KMS-11 (cell line): ENCODE measurements at regions not wholly inside any gene's neighbourhood (a gene's known extent, or its start where the extent isn't known, plus 50 kb on each side); places are given as distances from the start of the nearest gene placed in this dataset.

Experiments
- H2AFZ ChIP-seq: fragments of 200-600 bp; sonication (generic); 2 replicates; pipeline ENCODE4 v1.6.1; 2016; ENCODE audit warnings: antibody characterized with exemption, mixed run types, low read depth
- H3K27ac ChIP-seq: fragments of 200-600 bp; sonication (generic); 2 replicates; pipeline ENCODE4 v1.6.1; 2016; ENCODE audit warnings: mild to moderate bottlenecking, mixed run types
- H3K27me3 ChIP-seq: fragments of 200-600 bp; sonication (generic); 2 replicates; pipeline ENCODE4 v1.6.1; 2017; ENCODE audit warnings: mild to moderate bottlenecking, low read depth, mixed run types, moderate library complexity; ENCODE audit not compliant: insufficient read depth
- H3K36me3 ChIP-seq: fragments of 200-600 bp; sonication (generic); 2 replicates; pipeline ENCODE4 v1.6.1; 2017; ENCODE audit warnings: mild to moderate bottlenecking, mixed run types; ENCODE audit not compliant: insufficient read depth
- H3K4me1 ChIP-seq: fragments of 200-600 bp; sonication (generic); 2 replicates; pipeline ENCODE4 v1.6.1; 2016; ENCODE audit warnings: mild to moderate bottlenecking, low read depth, mixed run types; ENCODE audit not compliant: poor library complexity, severe bottlenecking
- H3K4me2 ChIP-seq: fragments of 200-600 bp; sonication (generic); 2 replicates; pipeline ENCODE4 v1.7.0; 2016; ENCODE audit warnings: mild to moderate bottlenecking, mixed run types
- H3K4me3 ChIP-seq: fragments of 200-600 bp; sonication (generic); IDR thresholded peaks from 2 replicates; pipeline ENCODE4 v1.6.1; 2017; ENCODE audit warnings: low read depth, low read length, mixed read lengths; ENCODE audit not compliant: insufficient read depth
- H3K79me2 ChIP-seq: fragments of 200-600 bp; sonication (generic); 2 replicates; pipeline ENCODE4 v1.6.1; 2016; ENCODE audit warnings: low read depth, mixed run types; ENCODE audit not compliant: insufficient read depth
- H3K9ac ChIP-seq: fragments of 200-600 bp; sonication (generic); 2 replicates; pipeline ENCODE4 v1.6.1; 2016; ENCODE audit warnings: mild to moderate bottlenecking, mixed run types
- H4K20me1 ChIP-seq: fragments of 200-600 bp; sonication (generic); 2 replicates; pipeline ENCODE4 v1.6.1; 2016; ENCODE audit warnings: mild to moderate bottlenecking, mixed run types; ENCODE audit not compliant: insufficient read depth
- CTCF ChIP-seq: fragments of 200-600 bp; sonication (generic); conservative IDR thresholded peaks from 2 replicates; pipeline ENCODE4 v1.6.1; 2017; ENCODE audit warnings: low read depth, mild to moderate bottlenecking, antibody characterized with exemption, low read length, moderate library complexity, mixed read lengths

DNA sequence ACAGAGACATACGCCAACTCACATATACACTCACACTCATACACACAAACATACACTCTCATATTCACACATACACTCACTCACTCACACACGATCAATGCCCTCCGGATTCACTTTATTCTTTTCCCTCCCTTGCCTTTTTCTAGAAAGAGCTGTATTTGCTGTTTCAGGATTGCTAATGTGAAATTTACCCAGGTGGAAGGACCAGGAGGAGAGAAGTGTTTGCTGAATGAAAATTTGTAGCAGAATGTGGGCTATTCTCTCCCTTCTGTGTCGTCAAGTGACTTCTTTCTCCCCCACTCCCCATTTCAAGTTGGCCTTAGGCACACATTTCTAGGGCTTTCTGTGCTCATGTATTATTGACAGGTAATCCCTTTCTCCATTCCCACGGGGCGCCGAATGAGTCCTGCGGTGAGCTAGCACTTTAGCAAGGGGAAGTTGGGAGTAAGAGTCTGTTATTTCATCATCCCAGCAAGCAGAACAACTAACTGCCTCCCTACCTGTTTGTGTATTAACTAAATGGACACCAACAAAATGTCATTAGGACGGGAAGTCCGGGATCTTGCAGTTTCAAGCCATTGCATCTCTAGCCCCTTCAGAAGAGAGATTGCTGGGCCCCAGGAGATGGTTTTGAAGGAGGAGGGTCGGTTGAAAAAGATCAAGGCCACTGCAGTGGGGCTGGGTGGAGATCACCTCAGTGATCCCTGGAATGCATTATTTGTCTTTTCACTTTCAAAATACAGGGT lies 97.1 kb upstream of the TAF11L2 start:
- H3K4me1 ChIP-seq, result no peaks in the 10 kb centered on the region
- H3K27me3 ChIP-seq, result no peaks in the 10 kb centered on the region
- H3K4me3 ChIP-seq, result no peak overlapping the region
- H4K20me1 ChIP-seq, result no peaks in the 10 kb centered on the region
- H3K27ac ChIP-seq, result no peak overlapping the region
- no peak overlapping the region for H3K4me2 ChIP-seq
- no peaks in the 10 kb centered on the region for H3K79me2 ChIP-seq
- no peak for TF ChIP-seq CTCF
- no peaks in the 10 kb centered on the region for H3K36me3 ChIP-seq
- H2AFZ ChIP-seq, result no peak overlapping the region
- H3K9ac ChIP-seq, result no peak overlapping the region

- Histone ChIP-seq H3K36me3 (no peaks in the 10 kb centered on the region), H3K79me2 (no peaks in the 10 kb centered on the region), H3K27ac (no peak overlapping the region), H4K20me1 (no peaks in the 10 kb centered on the region), H3K9ac (no peak overlapping the region), H3K27me3 (no peaks in the 10 kb centered on the region), H2AFZ (no peak overlapping the region), H3K4me3 (no peak overlapping the region), H3K4me2 (no peak overlapping the region), H3K4me1 (no peaks in the 10 kb centered on the region)
- TF ChIP-seq CTCF, result no peak
Observed at GRCh38 chr5:17401470-17402288, 96.4 kb upstream of the TAF11L2 start.

DNA sequence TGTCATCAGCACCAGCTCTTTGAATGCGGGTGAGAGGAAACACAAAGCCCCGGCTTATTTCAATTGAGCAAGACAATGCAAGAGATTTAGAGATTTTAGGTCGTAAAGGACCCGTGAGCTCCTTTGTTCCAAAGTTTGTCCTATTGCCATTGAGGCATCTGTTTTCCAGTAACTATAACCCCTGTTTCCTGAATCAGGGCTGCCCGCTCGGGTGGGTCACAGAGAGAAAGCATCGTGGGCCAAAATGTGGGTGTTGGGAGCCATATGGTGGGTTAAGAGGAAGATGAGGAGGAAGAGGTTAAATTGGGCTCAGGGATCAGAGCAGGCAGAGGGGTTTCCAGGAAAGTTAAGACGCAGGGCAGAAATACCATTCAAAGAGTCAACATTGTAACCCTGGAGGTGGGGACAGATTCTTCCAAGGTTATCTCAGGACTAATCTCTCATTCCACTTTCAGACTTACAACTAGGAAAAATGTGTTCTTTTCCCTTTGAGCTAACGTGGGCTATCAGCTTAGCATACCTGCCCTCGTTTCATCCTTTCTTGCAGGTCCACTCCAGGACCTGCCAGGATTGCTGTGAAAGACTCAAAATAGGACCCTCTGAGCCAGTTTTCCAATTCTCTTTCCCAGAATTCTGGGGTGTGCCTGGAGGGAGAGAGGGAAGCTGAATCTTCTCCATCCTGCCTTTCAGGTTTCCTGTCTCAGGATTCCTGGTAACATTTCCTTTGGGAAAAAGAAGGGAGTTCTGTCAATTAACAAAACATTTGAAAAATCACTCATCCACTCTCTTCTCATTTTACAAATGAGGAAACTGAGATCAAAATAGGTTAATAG lies 95.5 kb upstream of the TAF11L2 start:
- Histone ChIP-seq H3K79me2 (no peaks in the 10 kb centered on the region), H3K4me1 (no peaks in the 10 kb centered on the region), H3K4me3 (no peak overlapping the region), H3K27ac (no peak overlapping the region), H3K9ac (no peak overlapping the region), H3K36me3 (no peaks in the 10 kb centered on the region), H4K20me1 (no peaks in the 10 kb centered on the region), H3K4me2 (no peak overlapping the region), H3K27me3 (no peaks in the 10 kb centered on the region), H2AFZ (no peak overlapping the region)
- no peak for TF ChIP-seq CTCF

GRCh38 chr5:17403695-17404490 lies 94.1 kb upstream of the TAF11L2 start:
- Histone ChIP-seq H3K4me1 (no peaks in the 10 kb centered on the region), H4K20me1 (no peaks in the 10 kb centered on the region), H3K36me3 (no peaks in the 10 kb centered on the region), H2AFZ (no peak overlapping the region), H3K9ac (no peak overlapping the region), H3K27ac (no peak overlapping the region), H3K79me2 (no peaks in the 10 kb centered on the region), H3K27me3 (no peaks in the 10 kb centered on the region), H3K4me2 (no peak overlapping the region), H3K4me3 (no peak overlapping the region)
- TF ChIP-seq CTCF, result no peak
